ENCODE measurements at regions not wholly inside any gene's neighbourhood (a gene's known extent, or its start where the extent isn't known, plus 50 kb on each side); places are given as distances from the start of the nearest gene placed in this dataset.

GRCh38 chr3:4191971-4192370 lies 111.2 kb upstream of the SETMAR start:
- TF ChIP-seq CTCF (IDR thresholded peaks at IDR 0.05) (no peak), POLR2AphosphoS5 (IDR thresholded peaks at IDR 0.05) (no peak), POLR2A (IDR thresholded peaks at IDR 0.05) (no peak), EP300 (IDR thresholded peaks at IDR 0.05; ENCODE audit: low read depth) (no peak)

Data from transverse colon (tissue), 4 donors.